ENCODE measurements at regions not wholly inside any gene's neighbourhood (a gene's known extent, or its start where the extent isn't known, plus 50 kb on each side); places are given as distances from the start of the nearest gene placed in this dataset.
"Not testable (repeated sequence)": the region's sequence is repeated elsewhere in the genome, so short reads cannot be mapped to it uniquely, and the experiment has no call there.

GRCh38 chr1:88537787-88538186, 146.3 kb upstream of the PKN2 start:
- DNase-seq (ENCODE audit: low read depth), result no peak

DNA sequence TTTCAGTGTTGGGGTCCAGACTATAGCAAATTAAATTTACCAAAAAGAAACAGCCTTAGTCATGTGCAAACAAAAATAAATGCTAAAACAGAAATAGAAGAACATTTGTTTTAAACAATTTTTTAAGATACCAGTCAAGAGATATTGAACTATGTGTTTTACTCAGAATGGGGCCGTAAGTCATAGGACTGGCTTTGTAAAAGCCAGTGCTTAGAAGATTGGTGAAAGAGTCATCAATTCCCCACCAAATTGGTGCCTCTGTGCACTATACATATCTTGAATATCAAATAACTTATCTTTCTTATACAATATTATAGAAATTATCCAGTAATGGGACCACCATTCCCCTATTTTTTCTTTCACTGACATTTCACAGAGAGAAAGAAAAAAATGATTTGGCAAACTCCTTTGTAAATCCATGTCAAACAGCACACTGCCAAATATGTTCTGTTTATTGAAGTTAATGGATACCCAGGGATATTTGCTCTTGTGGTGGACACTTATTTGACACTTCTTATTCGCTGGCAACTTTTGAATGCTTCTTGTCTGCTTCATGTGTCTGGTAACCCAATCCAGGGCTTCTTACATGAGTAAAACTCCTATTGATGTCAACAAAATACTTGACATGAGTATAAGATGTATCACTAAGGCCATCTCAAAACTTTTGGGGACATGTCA, 145.7 kb upstream of the PKN2 start:
- DNase-seq (ENCODE audit: low read depth), result no peak

GRCh38 chr1:88540255-88540654, 143.8 kb upstream of the PKN2 start:
- no peak for DNase-seq (ENCODE audit: low read depth)

DNA sequence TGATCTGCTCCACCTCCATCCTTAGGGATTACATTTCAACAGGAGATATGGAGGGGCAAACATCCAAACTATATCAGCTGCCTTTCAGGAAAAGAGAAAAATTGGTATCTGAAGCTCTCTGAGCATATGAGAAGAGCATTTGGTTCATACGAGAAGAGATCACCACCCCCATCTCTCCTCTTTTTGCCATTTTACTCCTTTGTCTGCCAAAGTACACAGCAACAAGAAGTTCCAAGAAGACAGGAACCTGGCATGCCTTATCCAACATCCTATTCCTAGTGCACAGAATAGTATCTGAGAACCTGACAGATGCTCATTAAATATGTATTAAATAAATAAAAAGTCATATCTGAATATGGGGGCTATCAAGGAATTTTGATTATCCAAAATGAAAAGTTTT, 142.5 kb upstream of the PKN2 start:
- DNase-seq (ENCODE audit: low read depth), result no peak

GRCh38 chr1:88544195-88544594, 139.9 kb upstream of the PKN2 start:
- no peak for DNase-seq (ENCODE audit: low read depth)

DNA sequence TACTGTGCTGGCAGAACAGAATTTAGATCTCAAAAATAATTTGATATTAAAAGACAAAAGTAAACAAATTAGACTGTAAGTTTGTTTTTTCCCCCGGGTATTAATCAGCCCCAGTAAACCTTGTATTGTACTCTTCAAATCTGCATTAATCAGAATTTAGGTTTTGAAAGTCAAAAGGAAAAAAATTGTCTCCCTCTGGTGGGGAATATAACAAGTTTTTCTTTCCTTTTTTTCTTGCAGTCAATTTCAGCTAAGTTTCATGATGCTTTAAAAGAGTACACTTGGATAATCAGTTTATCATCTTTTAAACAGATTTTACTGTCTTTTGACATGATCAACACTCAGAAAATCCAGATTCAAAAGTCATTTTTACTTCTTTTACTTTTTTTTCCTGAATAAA, 134.5 kb upstream of the PKN2 start:
- peak; percentile 3 for DNase-seq (ENCODE audit: low read depth)

DNA sequence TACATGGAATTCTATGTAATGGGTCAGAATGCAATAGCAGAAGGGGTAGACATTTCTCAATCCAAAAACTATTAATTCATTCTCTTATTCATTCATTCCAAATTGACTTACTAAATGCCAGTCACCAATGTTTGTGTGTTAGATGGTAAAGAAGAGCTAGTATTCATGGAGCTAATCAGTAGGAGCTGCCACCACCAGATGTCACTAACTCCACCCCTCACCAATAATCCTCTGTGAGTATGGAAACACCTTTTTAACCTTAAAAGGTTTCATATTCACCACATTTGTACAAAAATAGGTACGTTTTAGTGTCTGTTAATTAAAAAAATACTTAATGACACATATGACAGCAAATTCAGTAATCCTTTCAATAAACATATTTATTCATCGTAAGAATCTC, 131.8 kb upstream of the PKN2 start:
- DNase-seq (ENCODE audit: low read depth), result no peak

GRCh38 chr1:88557014-88557413, 127.1 kb upstream of the PKN2 start:
- no peak for DNase-seq (ENCODE audit: low read depth)

DNA sequence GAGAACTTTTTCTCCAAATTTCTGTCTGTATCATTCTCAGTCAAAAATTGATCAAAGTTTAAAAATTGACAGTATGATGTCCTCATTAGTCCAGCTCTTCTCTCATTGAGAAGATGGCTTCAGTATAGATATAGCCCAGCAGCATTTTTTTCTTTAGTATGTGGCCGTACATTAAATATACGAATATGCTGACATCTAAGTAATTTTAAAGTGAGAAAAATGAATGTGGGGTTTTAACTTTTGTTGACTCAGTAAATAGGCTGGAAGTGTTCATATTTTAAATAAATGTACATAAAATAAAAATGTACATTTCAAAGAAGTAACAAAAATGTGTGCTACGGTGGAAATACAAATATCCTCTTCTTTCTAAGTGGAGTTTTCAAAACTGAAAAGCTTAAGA, 123.5 kb upstream of the PKN2 start:
- DNase-seq (ENCODE audit: low read depth), result no peak

DNA sequence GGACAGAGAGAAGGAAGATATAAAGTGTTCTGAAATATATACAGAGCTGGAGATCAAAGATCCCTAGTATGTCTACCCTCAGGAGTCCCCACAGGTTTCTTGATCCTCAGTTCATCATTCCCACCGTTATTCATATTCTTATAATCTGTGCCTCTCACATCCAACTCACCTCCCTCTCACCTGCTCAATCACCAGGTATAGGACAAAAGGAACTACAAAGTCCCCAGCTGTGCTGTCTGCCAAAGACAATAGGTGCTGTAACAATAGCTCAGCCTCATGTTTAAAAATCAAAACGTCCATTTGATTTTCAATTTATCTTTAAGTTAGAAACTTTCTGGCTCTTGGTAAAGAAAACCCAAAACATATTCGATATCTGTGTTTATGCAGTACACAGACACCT, 121.1 kb upstream of the PKN2 start:
- DNase-seq (ENCODE audit: low read depth), result no peak

DNA sequence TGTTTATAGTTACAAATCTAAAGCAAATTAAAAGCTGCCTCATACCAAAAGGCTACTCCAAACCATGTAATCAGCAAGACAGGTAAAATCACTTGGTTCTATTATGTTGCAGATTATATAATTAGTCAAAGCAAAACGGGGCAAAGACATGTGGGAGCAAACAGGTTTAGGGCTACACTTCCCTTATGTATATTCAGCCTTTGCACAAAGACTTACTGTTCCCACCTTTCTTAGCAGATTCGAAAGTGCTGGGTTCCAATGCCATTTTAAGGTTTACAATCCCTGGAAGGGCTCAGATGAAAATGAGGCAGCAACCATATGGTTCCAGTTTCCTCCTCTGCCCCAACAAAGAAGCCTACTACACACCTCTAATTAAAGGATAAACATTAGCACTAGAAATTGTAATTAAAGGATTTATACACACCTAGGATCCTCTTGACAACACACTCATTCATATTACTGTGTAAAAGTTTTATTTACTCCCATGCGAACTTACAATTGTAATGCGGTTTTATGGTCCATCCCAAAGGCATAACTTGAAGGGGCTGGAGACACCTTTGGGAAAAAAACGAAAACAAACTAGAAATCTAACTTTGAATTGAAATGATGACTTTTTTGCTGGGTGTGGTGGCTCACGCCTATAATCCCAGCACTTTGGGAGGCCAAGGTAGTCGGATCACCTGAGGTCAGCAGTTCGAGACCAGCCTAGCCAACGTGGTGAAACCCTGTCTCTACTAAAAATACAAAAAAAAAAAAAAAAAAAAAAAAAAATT, 117.3 kb upstream of the PKN2 start:
- no peak for DNase-seq (ENCODE audit: low read depth)

DNA sequence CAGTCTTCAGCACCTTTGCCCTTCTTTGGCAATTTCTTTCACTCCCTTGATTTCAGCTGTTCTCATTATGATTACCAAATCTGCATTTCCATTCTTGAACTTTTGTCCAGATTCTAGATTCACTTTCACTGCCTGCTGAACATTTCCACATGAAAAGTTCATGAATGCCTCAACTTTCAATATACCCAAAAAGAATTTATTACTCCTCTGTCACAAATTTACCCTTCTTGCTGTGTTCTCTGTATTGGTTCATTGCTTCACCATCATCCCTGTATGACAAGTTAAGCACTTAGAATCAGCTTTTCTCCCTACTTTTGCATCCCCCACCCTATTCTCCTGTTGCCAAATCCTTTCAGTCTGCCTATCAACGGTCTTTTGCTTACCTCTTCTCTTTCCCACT, 112.6 kb upstream of the PKN2 start:
- DNase-seq (ENCODE audit: low read depth), result no peak

DNA sequence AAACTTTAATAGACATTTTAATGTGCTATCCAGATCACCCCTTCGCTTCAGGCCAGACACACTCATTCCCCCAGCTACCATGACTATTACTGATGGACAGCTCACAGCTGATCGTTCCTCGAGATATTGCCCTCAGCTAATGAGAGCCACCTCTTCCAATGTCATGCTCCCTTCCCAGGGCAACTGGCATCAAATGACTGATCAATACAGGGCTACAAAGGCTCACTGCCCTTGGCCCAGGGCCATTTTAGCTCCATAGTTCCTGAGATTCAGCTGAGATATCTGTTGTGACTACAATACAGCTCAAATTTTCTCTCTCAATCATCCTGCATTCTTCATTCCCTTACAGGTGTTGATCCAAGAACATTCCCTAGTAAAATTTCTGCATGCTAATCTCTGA, 104.5 kb upstream of the PKN2 start:
- DNase-seq (ENCODE audit: low read depth), result no peak

DNA sequence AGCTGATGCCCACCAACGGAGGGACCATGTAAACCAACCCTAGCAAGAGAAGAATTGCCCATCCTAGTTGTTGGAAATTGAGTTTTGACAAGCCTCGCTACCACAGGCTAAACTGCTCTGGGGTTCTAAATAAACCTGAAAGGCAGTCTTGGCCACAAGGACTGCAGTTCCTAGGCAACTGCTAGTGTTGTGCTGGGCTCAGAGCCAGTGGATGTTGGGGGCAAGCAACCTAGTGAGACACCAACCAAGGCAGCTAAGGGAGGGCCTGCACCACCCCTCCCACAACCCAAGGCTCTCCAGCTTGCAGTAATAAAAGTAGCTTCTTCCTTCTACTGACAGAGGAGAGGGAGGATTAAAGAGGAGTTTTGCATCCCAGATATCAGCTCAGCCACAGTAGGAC, 102.4 kb upstream of the PKN2 start:
- no peak for DNase-seq (ENCODE audit: low read depth)

DNA sequence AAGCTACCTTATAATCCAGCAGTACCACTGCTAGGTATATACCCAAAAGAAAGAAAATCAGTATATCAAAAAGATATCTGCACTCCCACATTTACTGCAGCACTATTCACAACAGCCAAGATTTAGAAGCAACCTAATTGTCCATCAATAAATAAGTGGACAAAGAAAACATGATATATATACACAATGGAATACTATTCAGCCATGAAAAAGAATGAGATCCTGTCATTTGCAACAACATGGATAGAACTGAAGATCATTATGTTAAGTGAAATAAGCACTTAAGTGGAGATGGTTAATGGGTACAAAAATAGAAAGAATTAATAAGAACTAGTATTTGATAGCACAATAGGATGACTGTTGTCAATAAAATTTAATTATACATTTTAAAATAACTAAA, 90.7 kb upstream of the PKN2 start:
- no peak for DNase-seq (ENCODE audit: low read depth)

- peak; percentile 68 for DNase-seq (ENCODE audit: low read depth)
Measured at GRCh38 chr1:88595355-88596002, 88.6 kb upstream of the PKN2 start.

GRCh38 chr1:88597973-88598372, 86.1 kb upstream of the PKN2 start:
- DNase-seq (ENCODE audit: low read depth), result not testable (repeated sequence)

- DNase-seq (ENCODE audit: low read depth), result peak; percentile 32
Measured at GRCh38 chr1:88608139-88608943, 75.7 kb upstream of the PKN2 start.

DNA sequence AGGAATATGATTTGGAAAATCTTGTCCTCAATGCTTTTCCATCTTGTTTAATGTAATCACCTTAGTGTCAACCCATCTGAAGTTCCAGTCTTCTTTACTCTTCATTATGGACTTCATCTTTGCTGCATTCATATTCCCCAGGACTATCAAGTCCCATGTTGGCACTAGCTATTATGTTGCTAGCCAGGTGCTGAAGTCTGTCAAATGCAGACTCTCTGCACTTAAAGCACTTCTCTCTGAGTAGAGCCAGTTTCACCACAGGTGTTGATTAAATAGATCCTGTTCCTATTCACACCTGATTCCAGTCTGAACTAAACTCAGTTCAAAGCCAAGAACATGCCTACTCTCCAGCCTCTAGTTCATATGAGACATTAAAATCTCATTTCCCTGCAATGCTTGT, 75.0 kb upstream of the PKN2 start:
- no peak for DNase-seq (ENCODE audit: low read depth)

DNA sequence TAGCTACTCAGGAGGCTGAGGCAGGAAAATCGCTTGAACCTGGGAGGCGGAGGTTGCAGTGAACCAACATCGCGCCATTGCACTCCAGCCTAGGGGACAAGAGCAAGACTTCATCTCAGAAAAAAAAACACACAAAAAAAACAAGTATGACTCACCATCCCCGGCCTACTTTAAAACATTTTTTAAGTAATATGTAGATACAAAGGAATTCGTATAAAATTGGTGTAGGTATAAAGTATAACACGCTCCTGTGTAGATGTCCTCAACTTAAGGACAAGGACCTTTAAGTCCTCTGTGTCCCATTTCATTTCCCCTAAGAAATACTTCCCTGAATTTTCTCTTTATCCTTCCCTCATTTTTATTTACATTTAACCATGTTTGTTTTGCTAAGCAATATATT, 73.4 kb upstream of the PKN2 start:
- no peak for DNase-seq (ENCODE audit: low read depth)

DNA sequence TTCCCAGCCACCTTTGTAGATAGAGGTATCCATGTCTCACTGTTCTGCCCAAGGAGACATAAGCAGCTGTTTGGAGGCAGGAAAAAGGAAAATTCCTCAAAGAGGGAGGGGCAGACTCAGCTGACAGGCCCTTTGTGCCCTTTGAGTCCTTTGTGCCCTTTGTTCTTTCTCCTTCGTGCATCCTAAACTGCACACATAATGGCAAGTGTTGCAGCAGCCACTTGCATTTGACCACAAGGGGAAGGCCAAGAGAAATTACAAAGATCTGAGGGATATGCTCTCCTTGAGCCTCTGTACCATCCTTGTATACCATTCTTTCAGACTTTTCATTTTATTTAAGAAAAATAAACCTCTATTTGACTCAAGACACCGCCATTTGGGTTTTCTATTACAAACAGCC, 71.8 kb upstream of the PKN2 start:
- DNase-seq (ENCODE audit: low read depth), result no peak

- peak; percentile 62 for DNase-seq (ENCODE audit: low read depth)
Measured at GRCh38 chr1:88612773-88613172, 71.3 kb upstream of the PKN2 start.
